SK-N-MC (cell line): ENCODE measurements at regions not wholly inside any gene's neighbourhood (a gene's known extent, or its start where the extent isn't known, plus 50 kb on each side); places are given as distances from the start of the nearest gene placed in this dataset.

Experiments used
- EZH2 ChIP-seq: fragments of 200-600 bp; sonication (generic); IDR thresholded peaks from one replicate; pipeline ENCODE4 v1.6.1; 2017; ENCODE audit warnings: antibody characterized with exemption
- POLR2AphosphoS5 ChIP-seq: IDR thresholded peaks from 2 replicates; pipeline ENCODE4 v1.6.1; 2012; ENCODE audit warnings: mild to moderate bottlenecking, low read depth, low read length, borderline replicate concordance

DNA sequence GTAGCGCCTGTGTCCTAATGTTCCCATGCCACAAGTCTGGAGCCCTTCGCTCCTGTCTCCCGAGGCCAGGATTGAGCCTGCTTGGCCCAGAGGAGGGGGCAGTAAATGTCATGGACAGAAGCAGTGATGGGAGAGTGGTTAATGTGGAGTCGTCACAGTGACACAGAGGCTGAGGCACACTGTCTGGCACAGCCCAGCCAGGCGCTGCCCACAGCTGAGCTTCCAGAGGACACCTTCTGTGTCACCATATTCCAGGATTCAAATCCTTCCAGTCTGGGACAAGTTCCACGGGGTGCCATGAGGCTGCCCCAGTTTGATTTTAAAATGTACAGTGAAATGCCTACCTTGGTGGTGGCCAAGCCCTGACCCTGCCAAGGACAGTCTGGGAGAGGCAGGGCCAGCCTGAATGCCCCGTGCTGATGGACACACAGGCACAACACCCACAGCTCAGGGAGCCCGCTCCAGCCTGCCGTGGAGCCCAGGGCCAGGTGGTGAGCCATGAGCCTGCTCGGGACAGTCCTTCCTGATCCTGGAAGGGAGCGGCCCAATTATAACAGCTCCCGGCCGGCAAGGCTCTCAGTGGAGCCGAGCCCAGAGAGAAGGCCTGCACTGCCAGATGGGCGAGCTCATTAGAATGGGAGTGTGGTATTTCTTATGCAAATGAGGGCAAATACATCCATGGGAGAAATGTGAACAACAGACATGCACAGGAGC, 99.1 kb upstream of the RUFY1 start:
- TF ChIP-seq EZH2 (no peak), POLR2AphosphoS5 (no peak)
